ENCODE measurements at regions not wholly inside any gene's neighbourhood (a gene's known extent, or its start where the extent isn't known, plus 50 kb on each side); places are given as distances from the start of the nearest gene placed in this dataset.
A peak's percentile ranks its signal among the peaks of the same experiment; 100 is the strongest.

DNA sequence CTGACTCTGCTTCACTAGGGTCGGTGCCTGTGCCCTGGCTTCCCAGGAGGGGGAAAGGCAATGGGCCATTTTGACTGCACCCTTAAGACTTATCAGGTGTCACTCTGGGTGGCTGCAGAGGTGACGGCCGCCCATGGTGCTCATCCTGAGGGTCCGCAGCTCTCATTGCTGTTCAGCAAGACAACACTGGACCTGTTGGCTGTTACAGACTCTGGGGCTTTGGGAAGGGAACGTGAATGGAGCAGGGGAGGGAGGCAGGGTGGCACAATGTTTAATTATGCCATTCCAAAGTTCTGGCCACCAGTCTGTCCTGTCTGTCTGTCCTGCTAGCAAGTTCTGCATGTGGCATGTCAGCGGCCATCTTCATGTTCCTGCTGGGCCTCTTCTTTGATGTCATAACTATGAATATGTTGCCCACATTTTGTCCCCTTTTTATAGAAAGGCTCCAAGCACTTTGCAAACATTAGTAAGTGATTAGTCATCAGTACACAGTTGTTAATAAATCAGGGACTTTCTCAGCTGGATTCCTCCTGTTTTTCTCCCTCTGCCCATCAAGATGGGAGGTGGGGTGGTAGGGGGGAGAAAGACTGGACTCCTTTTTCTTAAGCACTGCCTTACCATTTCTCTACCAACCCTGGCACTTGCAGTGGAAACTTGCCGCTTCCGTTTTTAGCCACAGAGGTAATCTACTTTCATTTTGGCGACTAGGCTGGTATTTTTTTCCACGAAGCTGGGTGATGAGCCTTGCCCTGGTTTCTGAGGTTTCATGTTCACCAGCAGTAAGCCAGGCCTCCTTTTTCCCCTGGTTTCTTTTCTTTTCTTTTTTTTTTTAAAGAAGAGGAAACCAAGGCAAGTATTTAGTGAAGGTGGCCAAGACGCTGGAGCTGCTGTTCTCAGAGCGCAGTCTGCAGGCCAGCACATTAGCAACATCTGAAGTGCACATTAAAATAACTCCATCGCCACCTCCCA is 88.6 kb upstream of the TRIM2 start:
- H3K4me1 ChIP-seq (ENCODE audit: low read depth, poor library complexity, severe bottlenecking), result peaks cover 64% of the 10 kb centered on the region
- peak overlapping the region; percentile 82 for H3K4me2 ChIP-seq
- peak overlapping the region; percentile 9; the same call in 1 of the 2 replicates for H2AFZ ChIP-seq (ENCODE audit: low read depth)
- no peaks in the 10 kb centered on the region for H3K27me3 ChIP-seq (ENCODE audit: insufficient read depth, low read depth)
- H3K27ac ChIP-seq, result peak overlapping the region; percentile 64
- TF ChIP-seq, protein P1, sequence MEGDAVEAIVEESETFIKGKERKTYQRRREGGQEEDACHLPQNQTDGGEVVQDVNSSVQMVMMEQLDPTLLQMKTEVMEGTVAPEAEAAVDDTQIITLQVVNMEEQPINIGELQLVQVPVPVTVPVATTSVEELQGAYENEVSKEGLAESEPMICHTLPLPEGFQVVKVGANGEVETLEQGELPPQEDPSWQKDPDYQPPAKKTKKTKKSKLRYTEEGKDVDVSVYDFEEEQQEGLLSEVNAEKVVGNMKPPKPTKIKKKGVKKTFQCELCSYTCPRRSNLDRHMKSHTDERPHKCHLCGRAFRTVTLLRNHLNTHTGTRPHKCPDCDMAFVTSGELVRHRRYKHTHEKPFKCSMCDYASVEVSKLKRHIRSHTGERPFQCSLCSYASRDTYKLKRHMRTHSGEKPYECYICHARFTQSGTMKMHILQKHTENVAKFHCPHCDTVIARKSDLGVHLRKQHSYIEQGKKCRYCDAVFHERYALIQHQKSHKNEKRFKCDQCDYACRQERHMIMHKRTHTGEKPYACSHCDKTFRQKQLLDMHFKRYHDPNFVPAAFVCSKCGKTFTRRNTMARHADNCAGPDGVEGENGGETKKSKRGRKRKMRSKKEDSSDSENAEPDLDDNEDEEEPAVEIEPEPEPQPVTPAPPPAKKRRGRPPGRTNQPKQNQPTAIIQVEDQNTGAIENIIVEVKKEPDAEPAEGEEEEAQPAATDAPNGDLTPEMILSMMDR (conservative IDR thresholded peaks at IDR 0.05; ENCODE audit: low read depth, low read length), result no peak
- H4K20me1 ChIP-seq (ENCODE audit: insufficient read depth), result no peaks in the 10 kb centered on the region
- 0 out of 2 replicates have a peak overlapping the region, but pooled peaks have one; percentile 19 for H3K9ac ChIP-seq
- H3K79me2 ChIP-seq (ENCODE audit: insufficient read depth, low read depth), result no peaks in the 10 kb centered on the region
- no peak overlapping the region for H3K4me3 ChIP-seq (IDR thresholded peaks at IDR 0.05; ENCODE audit: insufficient read depth, low read depth, low read length)
- H3K36me3 ChIP-seq (ENCODE audit: insufficient read depth), result no peaks in the 10 kb centered on the region

DNA sequence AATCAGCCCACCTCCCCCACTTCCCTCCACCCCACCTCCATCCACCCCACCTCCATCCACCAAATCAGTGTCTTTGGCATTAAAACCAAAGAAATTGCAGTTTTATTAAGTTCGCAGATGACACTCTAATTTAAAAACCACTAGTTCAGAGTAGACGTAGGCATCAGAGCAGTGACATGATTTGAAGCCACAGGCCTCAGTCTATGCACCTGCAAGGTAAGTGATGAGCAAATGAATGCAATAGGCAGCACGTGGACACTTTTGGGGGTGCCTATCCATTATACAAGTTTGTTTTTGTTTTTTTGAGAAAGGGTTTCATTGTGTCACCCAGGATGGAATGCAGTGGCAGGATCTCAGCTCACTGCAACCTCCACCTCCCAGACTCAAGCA is 88.0 kb upstream of the TRIM2 start:
- peak overlapping the region; percentile 82 for H3K4me2 ChIP-seq
- no peaks in the 10 kb centered on the region for H4K20me1 ChIP-seq (ENCODE audit: insufficient read depth)
- no peaks in the 10 kb centered on the region for H3K79me2 ChIP-seq (ENCODE audit: insufficient read depth, low read depth)
- TF ChIP-seq, protein P1 (conservative IDR thresholded peaks at IDR 0.05; ENCODE audit: low read depth, low read length), result no peak
- peak overlapping the region; percentile 64 for H3K27ac ChIP-seq
- H3K9ac ChIP-seq, result 0 out of 2 replicates have a peak overlapping the region, but pooled peaks have one; percentile 19
- no peaks in the 10 kb centered on the region for H3K27me3 ChIP-seq (ENCODE audit: insufficient read depth, low read depth)
- H2AFZ ChIP-seq (ENCODE audit: low read depth), result peak overlapping the region; percentile 9; the same call in 1 of the 2 replicates
- H3K4me3 ChIP-seq (IDR thresholded peaks at IDR 0.05; ENCODE audit: insufficient read depth, low read depth, low read length), result no peak overlapping the region
- H3K36me3 ChIP-seq (ENCODE audit: insufficient read depth), result no peaks in the 10 kb centered on the region
- peaks cover 64% of the 10 kb centered on the region for H3K4me1 ChIP-seq (ENCODE audit: low read depth, poor library complexity, severe bottlenecking)

DNA sequence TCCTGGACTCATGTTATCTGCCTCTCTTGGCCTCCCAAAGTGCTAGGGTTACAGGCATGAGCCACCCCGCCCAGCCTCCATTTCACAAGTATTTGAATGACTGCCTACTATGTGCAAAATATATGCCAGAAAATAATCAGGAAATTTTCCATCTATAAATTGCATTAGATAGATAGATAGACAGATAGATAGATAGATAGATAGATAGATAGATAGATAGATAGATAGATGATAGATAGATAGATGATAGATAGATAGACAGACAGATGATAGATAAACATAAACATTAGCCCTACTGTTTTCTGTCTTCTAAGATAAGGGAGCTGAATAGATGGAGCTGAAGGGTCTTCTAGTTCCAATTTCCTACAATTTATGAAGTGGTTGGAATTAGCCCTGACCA is 87.4 kb upstream of the TRIM2 start:
- peak overlapping the region; percentile 82 for H3K4me2 ChIP-seq
- H3K4me1 ChIP-seq (ENCODE audit: low read depth, poor library complexity, severe bottlenecking), result peaks cover 59% of the 10 kb centered on the region
- TF ChIP-seq, protein P1 (conservative IDR thresholded peaks at IDR 0.05; ENCODE audit: low read depth, low read length), result no peak

DNA sequence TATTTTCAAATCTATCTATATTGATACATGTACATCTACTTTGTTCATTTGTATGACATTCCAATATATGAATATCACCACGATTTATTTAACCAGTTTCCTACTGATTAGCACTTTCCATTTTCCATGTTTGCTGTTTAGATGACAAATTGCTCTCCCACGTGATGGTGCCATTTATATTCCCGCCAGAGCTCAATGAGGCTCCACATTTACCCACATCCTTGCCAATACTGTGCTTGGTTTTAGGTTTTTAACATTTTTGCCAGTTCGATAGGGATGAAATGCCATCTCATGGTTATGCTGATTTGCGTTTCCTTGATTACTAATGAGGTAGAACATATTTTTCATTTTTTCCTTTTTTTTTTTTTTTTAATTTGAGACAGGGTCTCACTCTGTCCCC is 86.7 kb upstream of the TRIM2 start:
- H3K36me3 ChIP-seq (ENCODE audit: insufficient read depth), result no peaks in the 10 kb centered on the region
- peak overlapping the region; percentile 82; the same call in 1 of the 2 replicates for H3K4me2 ChIP-seq
- no peaks in the 10 kb centered on the region for H3K27me3 ChIP-seq (ENCODE audit: insufficient read depth, low read depth)
- H3K4me1 ChIP-seq (ENCODE audit: low read depth, poor library complexity, severe bottlenecking), result peaks cover 51% of the 10 kb centered on the region
- H3K4me3 ChIP-seq (IDR thresholded peaks at IDR 0.05; ENCODE audit: insufficient read depth, low read depth, low read length), result no peak overlapping the region
- no peaks in the 10 kb centered on the region for H4K20me1 ChIP-seq (ENCODE audit: insufficient read depth)
- no peak overlapping the region for H2AFZ ChIP-seq (ENCODE audit: low read depth)
- no peaks in the 10 kb centered on the region for H3K79me2 ChIP-seq (ENCODE audit: insufficient read depth, low read depth)
- TF ChIP-seq, protein P1 (conservative IDR thresholded peaks at IDR 0.05; ENCODE audit: low read depth, low read length), result no peak
- H3K27ac ChIP-seq, result no peak overlapping the region
- no peak overlapping the region for H3K9ac ChIP-seq

More for the DNA sequence above, 87.4 kb upstream of the TRIM2 start:
- Histone ChIP-seq H3K27ac (peak overlapping the region; percentile 64), H4K20me1 (ENCODE audit: insufficient read depth) (no peaks in the 10 kb centered on the region), H2AFZ (ENCODE audit: low read depth) (peak overlapping the region; percentile 9; the same call in 1 of the 2 replicates), H3K36me3 (ENCODE audit: insufficient read depth) (no peaks in the 10 kb centered on the region), H3K27me3 (ENCODE audit: insufficient read depth, low read depth) (no peaks in the 10 kb centered on the region), H3K79me2 (ENCODE audit: insufficient read depth, low read depth) (no peaks in the 10 kb centered on the region), H3K9ac (no peak overlapping the region), H3K4me3 (IDR thresholded peaks at IDR 0.05; ENCODE audit: insufficient read depth, low read depth, low read length) (no peak overlapping the region)
